GM12801 (cell line): ENCODE measurements at regions not wholly inside any gene's neighbourhood (a gene's known extent, or its start where the extent isn't known, plus 50 kb on each side); places are given as distances from the start of the nearest gene placed in this dataset.

Experiments
- CTCF ChIP-seq: IDR thresholded peaks from one replicate; pipeline ENCODE4 v1.5.1; 2011; ENCODE audit warnings: control low read depth; ENCODE audit not compliant: insufficient read length; ENCODE audit errors: extremely low read depth

- TF ChIP-seq CTCF = no peak
Measured at GRCh38 chr1:30176477-30176876, 546.9 kb downstream of the MATN1 start.

GRCh38 chr1:30174499-30174898 lies 548.9 kb downstream of the MATN1 start:
- no peak for TF ChIP-seq CTCF

GRCh38 chr1:30173560-30173959 lies 549.8 kb downstream of the MATN1 start:
- no peak for TF ChIP-seq CTCF

- TF ChIP-seq CTCF = no peak
Measured at GRCh38 chr1:30172757-30173156, 550.6 kb downstream of the MATN1 start.

- no peak for TF ChIP-seq CTCF
Measured at GRCh38 chr1:30172299-30172694, 551.1 kb downstream of the MATN1 start.

- TF ChIP-seq CTCF = no peak
Measured at GRCh38 chr1:30171537-30172298, 551.7 kb downstream of the MATN1 start.

- no peak for TF ChIP-seq CTCF
Measured at GRCh38 chr1:30169269-30169668, 554.1 kb downstream of the MATN1 start.

GRCh38 chr1:30166174-30166573 lies 557.2 kb downstream of the MATN1 start:
- TF ChIP-seq CTCF = no peak
